Transverse colon (tissue), 4 donors: ENCODE measurements at regions not wholly inside any gene's neighbourhood (a gene's known extent, or its start where the extent isn't known, plus 50 kb on each side); places are given as distances from the start of the nearest gene placed in this dataset.

Experiments used
- EP300 ChIP-seq: sonication (generic); formaldehyde crosslinking; IDR thresholded peaks from one replicate; pipeline ENCODE4 v1.6.1; 2017; ENCODE audit warnings: antibody characterized with exemption, low read depth
- POLR2A ChIP-seq: fragments of 450-650 bp; IDR thresholded peaks from one replicate; pipeline ENCODE4 v1.6.1; 2016; ENCODE audit warnings: antibody characterized with exemption, mild to moderate bottlenecking, moderate library complexity
- POLR2AphosphoS5 ChIP-seq, 3 donors: sonication (generic); formaldehyde crosslinking; IDR thresholded peaks; one replicate each; pipeline ENCODE4 v1.6.1; 2016; ENCODE audit warnings: antibody characterized with exemption in 3 of 3
- TF ChIP-seq, protein P1 (sequence below), 5 experiments: fragments of 200-600 bp in 3 of 5; fragments of 450-650 bp in 2 of 5; sonication (generic) in 3 of 5; IDR thresholded peaks; 1 replicate in 2 of 5; 2 replicates in 3 of 5; pipeline ENCODE4 v1.5.1; 2016 to 2017; ENCODE audit warnings: antibody characterized with exemption in 5 of 5, inconsistent platforms in 3 of 5, mild to moderate bottlenecking in 2 of 5, moderate library complexity in 1 of 5

DNA sequence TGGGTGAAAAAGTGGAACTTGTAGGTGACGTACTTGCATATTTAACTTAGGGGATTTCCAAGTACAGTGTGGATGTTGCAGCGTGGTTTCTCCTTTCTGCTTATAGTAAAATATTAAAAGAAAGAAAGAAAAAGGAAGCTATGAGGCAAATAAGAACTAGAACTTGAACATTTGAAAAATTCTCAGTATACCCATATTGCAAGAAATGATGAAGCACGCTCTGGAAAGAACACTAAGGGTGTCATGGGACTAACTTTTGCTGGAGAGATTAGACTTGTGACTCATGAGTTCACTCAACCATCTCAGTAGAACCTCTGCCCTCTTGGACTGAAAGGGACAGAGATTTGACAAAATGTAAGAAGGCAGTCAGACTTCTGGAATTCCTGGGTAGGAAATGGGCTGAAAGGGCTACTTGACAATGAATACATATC lies 704.5 kb upstream of the ADGRL4 start:
- TF ChIP-seq, protein P1, sequence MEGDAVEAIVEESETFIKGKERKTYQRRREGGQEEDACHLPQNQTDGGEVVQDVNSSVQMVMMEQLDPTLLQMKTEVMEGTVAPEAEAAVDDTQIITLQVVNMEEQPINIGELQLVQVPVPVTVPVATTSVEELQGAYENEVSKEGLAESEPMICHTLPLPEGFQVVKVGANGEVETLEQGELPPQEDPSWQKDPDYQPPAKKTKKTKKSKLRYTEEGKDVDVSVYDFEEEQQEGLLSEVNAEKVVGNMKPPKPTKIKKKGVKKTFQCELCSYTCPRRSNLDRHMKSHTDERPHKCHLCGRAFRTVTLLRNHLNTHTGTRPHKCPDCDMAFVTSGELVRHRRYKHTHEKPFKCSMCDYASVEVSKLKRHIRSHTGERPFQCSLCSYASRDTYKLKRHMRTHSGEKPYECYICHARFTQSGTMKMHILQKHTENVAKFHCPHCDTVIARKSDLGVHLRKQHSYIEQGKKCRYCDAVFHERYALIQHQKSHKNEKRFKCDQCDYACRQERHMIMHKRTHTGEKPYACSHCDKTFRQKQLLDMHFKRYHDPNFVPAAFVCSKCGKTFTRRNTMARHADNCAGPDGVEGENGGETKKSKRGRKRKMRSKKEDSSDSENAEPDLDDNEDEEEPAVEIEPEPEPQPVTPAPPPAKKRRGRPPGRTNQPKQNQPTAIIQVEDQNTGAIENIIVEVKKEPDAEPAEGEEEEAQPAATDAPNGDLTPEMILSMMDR (IDR thresholded peaks at IDR 0.05) = no peak
- TF ChIP-seq POLR2A (no peak), EP300 (no peak), POLR2AphosphoS5 (IDR thresholded peaks at IDR 0.05) (no peak)
